Liver (tissue), 8 donors: ENCODE measurements at regions not wholly inside any gene's neighbourhood (a gene's known extent, or its start where the extent isn't known, plus 50 kb on each side); places are given as distances from the start of the nearest gene placed in this dataset.
"Not testable (repeated sequence)": the region's sequence is repeated elsewhere in the genome, so short reads cannot be mapped to it uniquely, and the experiment has no call there.

Experiments used
- DNase-seq: peaks from one replicate; pipeline ENCODE4 v3.0.0-alpha.2; 2017; ENCODE audit warnings: low spot score
- H3K27ac ChIP-seq, 2 donors: one replicate each; pipeline ENCODE4 v1.7.0; 2013; ENCODE audit warnings: inconsistent platforms in 2 of 2, low read length in 2 of 2, control low read depth in 1 of 2, low read depth in 1 of 2, mild to moderate bottlenecking in 1 of 2
- H3K27me3 ChIP-seq, 4 donors: one replicate each; pipeline versions ENCODE4 v1.6.1 to v1.7.0; 2013; ENCODE audit warnings: low read length in 3 of 4, inconsistent platforms in 1 of 4, mild to moderate bottlenecking in 1 of 4, moderate library complexity in 1 of 4; ENCODE audit not compliant: control insufficient read depth in 4 of 4, insufficient read depth in 4 of 4
- H3K36me3 ChIP-seq, 4 donors: one replicate each; pipeline versions ENCODE4 v1.6.1 to v1.7.0; 2013; ENCODE audit warnings: low read length in 3 of 4, mild to moderate bottlenecking in 3 of 4, low read depth in 1 of 4, moderate library complexity in 1 of 4; ENCODE audit not compliant: control insufficient read depth in 4 of 4, insufficient read depth in 3 of 4
- H3K4me1 ChIP-seq, 4 donors: one replicate each; pipeline versions ENCODE4 v1.6.1 to v1.7.0; 2013; ENCODE audit warnings: low read length in 3 of 4, mild to moderate bottlenecking in 3 of 4, moderate library complexity in 1 of 4; ENCODE audit not compliant: control insufficient read depth in 4 of 4, insufficient read depth in 4 of 4
- H3K4me3 ChIP-seq, 3 donors: one replicate each; pipeline versions ENCODE4 v1.6.1 to v1.7.0; 2013; ENCODE audit warnings: low read length in 3 of 3, control low read depth in 1 of 3, low read depth in 1 of 3, mild to moderate bottlenecking in 1 of 3
- H3K9ac ChIP-seq, 2 donors: one replicate each; pipeline ENCODE4 v1.7.0; 2013; ENCODE audit warnings: low read length in 2 of 2, mild to moderate bottlenecking in 2 of 2, moderate library complexity in 2 of 2, control low read depth in 1 of 2, low read depth in 1 of 2
- H3K9me3 ChIP-seq, 4 donors: one replicate each; pipeline versions ENCODE4 v1.6.1 to v1.7.0; 2013; ENCODE audit warnings: low read length in 3 of 4; ENCODE audit not compliant: control insufficient read depth in 4 of 4
- EGR1 ChIP-seq, 2 donors: IDR thresholded peaks; 2 replicates each; pipeline ENCODE4 v1.6.1; 2016 to 2018; ENCODE audit warnings: antibody characterized with exemption in 2 of 2, low read depth in 2 of 2
- FOXA1 ChIP-seq: IDR thresholded peaks from 2 replicates; pipeline ENCODE4 v1.6.1; 2016; ENCODE audit warnings: antibody characterized with exemption
- FOXA2 ChIP-seq: IDR thresholded peaks from 2 replicates; pipeline ENCODE4 v1.6.1; 2016; ENCODE audit warnings: antibody characterized with exemption
- GABPA ChIP-seq, 2 donors: IDR thresholded peaks in 1 of 2; conservative IDR thresholded peaks in 1 of 2; 2 replicates each; pipeline ENCODE4 v1.6.1; 2016; ENCODE audit warnings: antibody characterized with exemption in 2 of 2, mild to moderate bottlenecking in 1 of 2, moderate library complexity in 1 of 2
- HNF4A ChIP-seq, 2 donors: conservative IDR thresholded peaks; 2 replicates each; pipeline ENCODE4 v1.6.1; 2016; ENCODE audit warnings: antibody characterized with exemption in 2 of 2, mild to moderate bottlenecking in 2 of 2
- HNF4G ChIP-seq: IDR thresholded peaks from 2 replicates; pipeline ENCODE4 v1.6.1; 2016; ENCODE audit warnings: antibody characterized with exemption
- NR2F2 ChIP-seq: IDR thresholded peaks from 2 replicates; pipeline ENCODE4 v1.6.1; 2016; ENCODE audit warnings: antibody characterized with exemption
- RAD21 ChIP-seq, 2 donors: IDR thresholded peaks; 2 replicates each; pipeline ENCODE4 v1.6.1; 2016; ENCODE audit warnings: antibody characterized with exemption in 2 of 2, mild to moderate bottlenecking in 2 of 2
- RXRA ChIP-seq, 2 donors: IDR thresholded peaks; 2 replicates each; pipeline ENCODE4 v1.6.1; 2017 to 2018; ENCODE audit warnings: antibody characterized with exemption in 2 of 2, mild to moderate bottlenecking in 1 of 2
- SP1 ChIP-seq: IDR thresholded peaks from 2 replicates; pipeline ENCODE4 v1.6.1; 2018; ENCODE audit warnings: antibody characterized with exemption, mild to moderate bottlenecking
- YY1 ChIP-seq: IDR thresholded peaks from 2 replicates; pipeline ENCODE4 v1.6.1; 2016; ENCODE audit warnings: antibody characterized with exemption, mild to moderate bottlenecking
- WGBS: extraction: QIAGEN DNeasy Blood & Tissue Kit; methylation state at CpG from one replicate; pipeline ENCODE4 v1.1.7; 2013; 5-methylcytosine and 5-hydroxymethylcytosine counted together
- TF ChIP-seq, protein P1 (sequence below): fragments of 150-350 bp; IDR thresholded peaks from 2 replicates; pipeline ENCODE4 v1.5.1; 2017; ENCODE audit warnings: improper control_type of control experiment, low read depth, low read length; ENCODE audit not compliant: missing input control
- TF ChIP-seq, protein P2 (sequence below): IDR thresholded peaks from 2 replicates; pipeline ENCODE4 v1.6.1; 2016; ENCODE audit warnings: antibody characterized with exemption
- TF ChIP-seq, protein P3 (sequence below): IDR thresholded peaks from 2 replicates; pipeline ENCODE4 v1.6.1; 2016; ENCODE audit warnings: antibody characterized with exemption
- TF ChIP-seq, protein P4 (sequence below): IDR thresholded peaks from 2 replicates; pipeline ENCODE4 v1.6.1; 2016; ENCODE audit warnings: antibody characterized with exemption, mild to moderate bottlenecking
- donor health status: healthy.
- donor health status: healthy.
- donor health status: healthy.
- donor health status: healthy.
- donor health status: healthy.

DNA sequence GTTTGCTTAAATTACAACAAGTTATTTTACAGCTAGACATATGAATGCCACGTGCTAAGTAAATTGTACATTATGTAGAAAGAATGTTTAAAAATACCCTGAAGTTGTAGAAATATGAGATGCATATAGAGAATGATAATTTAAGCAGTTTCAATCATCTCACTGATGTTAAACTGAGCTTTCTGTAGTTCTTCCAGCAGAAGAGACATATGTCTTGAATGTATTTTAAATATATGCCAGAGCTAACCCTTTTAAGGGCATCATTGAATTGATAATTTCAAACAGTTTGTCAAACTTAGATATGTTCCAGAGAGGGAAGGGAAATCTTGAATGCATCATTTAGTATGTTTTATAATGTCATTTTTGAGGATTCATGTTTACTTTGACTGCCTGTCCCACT, 255.2 kb downstream of the MDFIC start:
- H3K36me3 ChIP-seq = no peaks in the 10 kb centered on the region

DNA sequence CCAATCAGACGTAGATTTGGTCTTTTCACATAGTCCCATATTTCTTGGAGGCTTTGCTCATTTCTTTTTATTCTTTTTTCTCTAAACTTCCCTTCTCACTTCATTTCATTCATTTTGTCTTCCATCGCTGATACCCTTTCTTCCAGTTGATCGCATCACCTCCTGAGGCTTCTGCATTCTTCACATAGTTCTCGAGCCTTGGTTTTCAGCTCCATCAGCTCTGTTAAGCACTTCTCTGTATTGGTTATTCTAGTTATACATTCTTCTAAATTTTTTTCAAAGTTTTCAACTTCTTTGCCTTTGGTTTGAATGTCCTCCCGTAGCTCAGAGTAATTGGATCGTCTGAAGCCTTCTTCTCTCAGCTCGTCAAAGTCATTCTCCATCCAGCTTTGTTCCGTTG, 250.5 kb downstream of the MDFIC start:
- not testable (repeated sequence) for DNase-seq, H3K4me3 ChIP-seq, H3K9me3 ChIP-seq, H3K9ac ChIP-seq, H3K27ac ChIP-seq, H3K36me3 ChIP-seq, H3K4me1 ChIP-seq, H3K27me3 ChIP-seq
- 93% methylated on average over 6 of the region's 8 CpGs for WGBS

More for the DNA sequence above, 255.2 kb downstream of the MDFIC start:
- Histone ChIP-seq H3K27me3 (no peaks in the 10 kb centered on the region), H3K27ac (no peak overlapping the region), H3K4me3 (no peak overlapping the region), H3K4me1 (no peaks in the 10 kb centered on the region), H3K9ac (no peak overlapping the region), H3K9me3 (no peaks in the 10 kb centered on the region)
- TF ChIP-seq RXRA (IDR thresholded peaks at IDR 0.05) = no peak
- no peak for TF ChIP-seq YY1
- TF ChIP-seq, protein P1, sequence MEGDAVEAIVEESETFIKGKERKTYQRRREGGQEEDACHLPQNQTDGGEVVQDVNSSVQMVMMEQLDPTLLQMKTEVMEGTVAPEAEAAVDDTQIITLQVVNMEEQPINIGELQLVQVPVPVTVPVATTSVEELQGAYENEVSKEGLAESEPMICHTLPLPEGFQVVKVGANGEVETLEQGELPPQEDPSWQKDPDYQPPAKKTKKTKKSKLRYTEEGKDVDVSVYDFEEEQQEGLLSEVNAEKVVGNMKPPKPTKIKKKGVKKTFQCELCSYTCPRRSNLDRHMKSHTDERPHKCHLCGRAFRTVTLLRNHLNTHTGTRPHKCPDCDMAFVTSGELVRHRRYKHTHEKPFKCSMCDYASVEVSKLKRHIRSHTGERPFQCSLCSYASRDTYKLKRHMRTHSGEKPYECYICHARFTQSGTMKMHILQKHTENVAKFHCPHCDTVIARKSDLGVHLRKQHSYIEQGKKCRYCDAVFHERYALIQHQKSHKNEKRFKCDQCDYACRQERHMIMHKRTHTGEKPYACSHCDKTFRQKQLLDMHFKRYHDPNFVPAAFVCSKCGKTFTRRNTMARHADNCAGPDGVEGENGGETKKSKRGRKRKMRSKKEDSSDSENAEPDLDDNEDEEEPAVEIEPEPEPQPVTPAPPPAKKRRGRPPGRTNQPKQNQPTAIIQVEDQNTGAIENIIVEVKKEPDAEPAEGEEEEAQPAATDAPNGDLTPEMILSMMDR = no peak
- TF ChIP-seq FOXA1 = no peak
- TF ChIP-seq, protein P2, sequence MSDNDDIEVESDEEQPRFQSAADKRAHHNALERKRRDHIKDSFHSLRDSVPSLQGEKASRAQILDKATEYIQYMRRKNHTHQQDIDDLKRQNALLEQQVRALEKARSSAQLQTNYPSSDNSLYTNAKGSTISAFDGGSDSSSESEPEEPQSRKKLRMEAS = no peak
- TF ChIP-seq SP1 = no peak
- TF ChIP-seq, protein P3, sequence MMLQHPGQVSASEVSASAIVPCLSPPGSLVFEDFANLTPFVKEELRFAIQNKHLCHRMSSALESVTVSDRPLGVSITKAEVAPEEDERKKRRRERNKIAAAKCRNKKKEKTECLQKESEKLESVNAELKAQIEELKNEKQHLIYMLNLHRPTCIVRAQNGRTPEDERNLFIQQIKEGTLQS = no peak
- no peak for TF ChIP-seq RAD21 (IDR thresholded peaks at IDR 0.05)
- TF ChIP-seq HNF4G = no peak
- TF ChIP-seq EGR1 (IDR thresholded peaks at IDR 0.05; ENCODE audit: low read depth in 2 of 2) = no peak
- no peak for TF ChIP-seq NR2F2
- no peak for TF ChIP-seq HNF4A (conservative IDR thresholded peaks at IDR 0.05)
- no peak for TF ChIP-seq GABPA (IDR thresholded peaks at IDR 0.05 in 1 of 2, conservative IDR thresholded peaks at IDR 0.05 in 1 of 2)
- TF ChIP-seq, protein P4, sequence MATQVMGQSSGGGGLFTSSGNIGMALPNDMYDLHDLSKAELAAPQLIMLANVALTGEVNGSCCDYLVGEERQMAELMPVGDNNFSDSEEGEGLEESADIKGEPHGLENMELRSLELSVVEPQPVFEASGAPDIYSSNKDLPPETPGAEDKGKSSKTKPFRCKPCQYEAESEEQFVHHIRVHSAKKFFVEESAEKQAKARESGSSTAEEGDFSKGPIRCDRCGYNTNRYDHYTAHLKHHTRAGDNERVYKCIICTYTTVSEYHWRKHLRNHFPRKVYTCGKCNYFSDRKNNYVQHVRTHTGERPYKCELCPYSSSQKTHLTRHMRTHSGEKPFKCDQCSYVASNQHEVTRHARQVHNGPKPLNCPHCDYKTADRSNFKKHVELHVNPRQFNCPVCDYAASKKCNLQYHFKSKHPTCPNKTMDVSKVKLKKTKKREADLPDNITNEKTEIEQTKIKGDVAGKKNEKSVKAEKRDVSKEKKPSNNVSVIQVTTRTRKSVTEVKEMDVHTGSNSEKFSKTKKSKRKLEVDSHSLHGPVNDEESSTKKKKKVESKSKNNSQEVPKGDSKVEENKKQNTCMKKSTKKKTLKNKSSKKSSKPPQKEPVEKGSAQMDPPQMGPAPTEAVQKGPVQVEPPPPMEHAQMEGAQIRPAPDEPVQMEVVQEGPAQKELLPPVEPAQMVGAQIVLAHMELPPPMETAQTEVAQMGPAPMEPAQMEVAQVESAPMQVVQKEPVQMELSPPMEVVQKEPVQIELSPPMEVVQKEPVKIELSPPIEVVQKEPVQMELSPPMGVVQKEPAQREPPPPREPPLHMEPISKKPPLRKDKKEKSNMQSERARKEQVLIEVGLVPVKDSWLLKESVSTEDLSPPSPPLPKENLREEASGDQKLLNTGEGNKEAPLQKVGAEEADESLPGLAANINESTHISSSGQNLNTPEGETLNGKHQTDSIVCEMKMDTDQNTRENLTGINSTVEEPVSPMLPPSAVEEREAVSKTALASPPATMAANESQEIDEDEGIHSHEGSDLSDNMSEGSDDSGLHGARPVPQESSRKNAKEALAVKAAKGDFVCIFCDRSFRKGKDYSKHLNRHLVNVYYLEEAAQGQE = no peak
- no peak for TF ChIP-seq FOXA2
- 48% methylated on average over 1 of the region's 1 CpG for WGBS
- DNase-seq = no peak
